HG02678 (cell line): ENCODE measurements at regions not wholly inside any gene's neighbourhood (a gene's known extent, or its start where the extent isn't known, plus 50 kb on each side); places are given as distances from the start of the nearest gene placed in this dataset.
"Not testable (repeated sequence)": the region's sequence is repeated elsewhere in the genome, so short reads cannot be mapped to it uniquely, and the experiment has no call there.

Experiments used
- ATAC-seq: cut with Tn5 transposase; IDR thresholded peaks from one replicate; pipeline ENCODE4 v1.9.1; 2021; ENCODE audit warnings: mild to moderate bottlenecking, moderate library complexity; ENCODE audit not compliant: unreplicated experiment

DNA sequence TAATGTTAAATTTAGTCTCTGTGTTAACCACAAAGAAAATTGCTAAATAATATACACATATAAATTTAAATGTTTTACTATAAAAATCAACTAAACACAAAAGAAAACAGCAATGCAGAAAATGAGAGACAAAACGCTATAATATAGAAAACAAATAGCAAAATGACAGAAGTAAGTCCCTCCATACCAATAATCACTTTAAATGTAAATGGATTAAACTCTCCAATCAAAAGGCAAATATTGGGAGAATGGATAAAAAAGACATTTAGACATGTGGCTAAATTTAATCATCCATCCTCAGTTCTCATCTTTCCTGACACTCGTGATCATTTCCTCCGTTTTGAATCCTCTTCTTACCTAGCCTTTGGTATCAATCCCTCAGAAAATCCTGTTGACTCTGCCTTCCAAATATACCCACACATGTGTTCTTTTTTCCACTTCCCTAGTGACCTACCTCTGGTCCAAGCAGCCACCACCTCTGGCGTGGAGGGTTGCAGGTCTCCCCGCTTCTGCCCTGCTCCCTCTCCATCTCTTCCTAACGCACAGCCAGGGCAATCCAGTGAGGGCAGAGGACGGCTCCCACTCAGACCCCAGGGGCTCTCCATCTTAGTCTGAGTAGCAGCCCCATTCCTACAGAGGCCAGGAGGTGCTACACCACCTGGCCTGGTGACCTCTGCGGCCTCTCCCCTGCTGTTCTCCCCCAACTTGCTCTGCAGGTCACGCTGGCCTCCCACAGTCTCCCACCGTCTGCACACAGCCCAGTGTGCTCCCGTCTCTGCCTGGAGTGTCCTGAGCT lies 149.2 kb downstream of the RNASET2 start:
- ATAC-seq: no peak

DNA sequence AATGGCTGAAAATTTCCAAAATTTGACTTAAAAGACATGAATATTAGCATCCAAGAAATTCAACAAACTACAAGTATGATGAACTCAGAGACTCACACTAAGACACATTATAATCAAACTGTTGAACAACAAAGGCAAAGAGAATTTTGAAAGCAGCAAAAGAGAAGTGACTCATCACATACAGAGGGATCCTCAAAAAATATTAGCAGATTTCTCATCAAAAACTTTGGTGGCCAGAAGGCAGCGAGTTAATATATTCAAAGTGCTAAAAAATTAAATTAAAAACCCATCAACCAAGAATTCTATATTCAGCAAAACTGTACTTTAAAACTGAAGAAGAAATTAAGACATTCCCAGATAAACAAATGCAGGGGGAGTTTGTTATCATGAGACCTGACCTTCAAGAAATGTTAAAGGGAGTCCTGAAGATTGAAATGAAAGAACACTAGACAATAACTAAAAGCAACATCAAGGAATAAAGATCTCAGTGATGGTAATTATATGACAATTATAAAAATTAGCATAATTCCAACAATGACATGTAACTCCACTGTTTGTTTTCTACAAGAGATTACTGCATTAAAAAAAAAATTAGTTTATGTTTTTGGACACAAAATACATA lies 150.0 kb downstream of the RNASET2 start:
- no peak for ATAC-seq

GRCh38 chr6:166803471-166803870 lies 152.9 kb downstream of the RNASET2 start:
- no peak for ATAC-seq

- no peak for ATAC-seq
Measured at GRCh38 chr6:166802401-166802800, 153.9 kb downstream of the RNASET2 start.

DNA sequence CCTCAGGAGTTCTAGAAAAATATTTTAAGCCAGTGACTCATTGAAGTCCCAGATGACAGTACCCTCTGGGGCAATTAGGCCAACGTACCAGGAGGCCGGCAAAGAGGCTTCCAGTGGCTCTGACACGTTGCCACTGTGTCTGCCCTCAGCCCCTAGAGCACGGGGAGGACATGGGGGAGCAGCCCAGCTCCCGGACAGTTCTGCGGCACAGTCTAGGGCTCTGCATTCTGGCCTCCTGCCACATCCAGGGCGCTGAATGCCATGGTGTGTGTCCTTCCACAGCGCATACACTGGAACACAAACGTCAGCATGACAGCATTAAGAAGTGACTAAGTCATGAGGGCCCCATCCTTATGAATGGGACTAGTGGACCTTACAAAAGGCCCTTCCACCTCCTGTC lies 156.2 kb downstream of the RNASET2 start:
- ATAC-seq: no peak

DNA sequence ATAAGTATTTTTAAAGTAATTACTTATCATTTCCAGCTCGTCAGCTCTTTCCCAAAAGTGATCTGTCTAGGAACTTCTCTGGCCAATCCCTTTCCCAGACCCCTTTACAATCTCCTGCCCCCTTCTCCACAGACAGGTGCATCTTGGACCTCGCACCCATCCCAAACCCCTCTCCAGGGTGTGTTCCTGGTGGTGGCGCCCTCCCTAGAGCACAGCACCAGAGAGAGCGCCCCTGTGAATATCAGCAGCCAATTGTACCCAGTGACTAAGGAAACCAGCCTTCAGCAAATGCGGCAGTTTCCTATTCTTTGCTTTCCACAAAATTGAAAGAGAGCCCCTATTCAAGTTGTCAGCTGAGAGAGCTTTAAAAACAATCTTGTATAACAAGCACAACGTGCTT lies 157.7 kb downstream of the RNASET2 start:
- no peak for ATAC-seq

DNA sequence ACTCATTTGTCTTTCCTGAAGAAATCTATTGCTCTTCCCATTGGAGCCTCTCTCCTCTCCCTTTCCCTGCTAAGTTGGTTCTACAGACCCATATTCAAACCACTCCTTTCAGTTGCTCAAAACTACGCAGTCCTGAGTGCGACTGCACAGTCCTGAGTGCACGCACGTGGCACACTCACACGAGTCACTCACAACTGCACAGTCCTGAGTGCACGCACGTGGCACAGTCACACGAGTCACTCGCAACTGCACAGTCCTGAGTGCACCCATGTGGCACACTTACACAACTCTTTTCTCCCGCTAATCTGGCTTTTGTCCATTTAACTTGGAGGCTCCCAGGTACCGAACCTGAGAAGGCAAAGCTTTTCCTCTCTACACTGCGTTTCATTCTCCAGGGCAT lies 159.7 kb downstream of the RNASET2 start:
- no peak for ATAC-seq

- no peak for ATAC-seq
Measured at GRCh38 chr6:166795879-166796278, 160.5 kb downstream of the RNASET2 start.

DNA sequence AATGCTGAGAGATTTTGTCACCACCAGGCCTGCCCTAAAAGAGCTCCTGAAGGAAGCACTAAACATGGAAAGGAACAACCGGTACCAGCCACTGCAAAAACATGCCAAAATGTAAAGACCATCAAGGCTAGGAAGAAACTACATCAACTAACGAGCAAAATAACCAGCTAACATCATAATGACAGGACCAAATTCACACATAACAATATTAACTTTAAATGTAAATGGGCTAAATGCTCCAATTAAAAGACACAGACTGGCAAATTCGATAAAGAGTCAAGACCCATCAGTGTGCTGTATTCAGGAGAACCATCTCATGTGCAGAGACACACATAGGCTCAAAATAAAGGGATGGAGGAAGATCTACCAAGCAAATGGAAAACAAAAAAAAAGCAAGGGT lies 163.8 kb upstream of the RPS6KA2 start:
- ATAC-seq: not testable (repeated sequence)

DNA sequence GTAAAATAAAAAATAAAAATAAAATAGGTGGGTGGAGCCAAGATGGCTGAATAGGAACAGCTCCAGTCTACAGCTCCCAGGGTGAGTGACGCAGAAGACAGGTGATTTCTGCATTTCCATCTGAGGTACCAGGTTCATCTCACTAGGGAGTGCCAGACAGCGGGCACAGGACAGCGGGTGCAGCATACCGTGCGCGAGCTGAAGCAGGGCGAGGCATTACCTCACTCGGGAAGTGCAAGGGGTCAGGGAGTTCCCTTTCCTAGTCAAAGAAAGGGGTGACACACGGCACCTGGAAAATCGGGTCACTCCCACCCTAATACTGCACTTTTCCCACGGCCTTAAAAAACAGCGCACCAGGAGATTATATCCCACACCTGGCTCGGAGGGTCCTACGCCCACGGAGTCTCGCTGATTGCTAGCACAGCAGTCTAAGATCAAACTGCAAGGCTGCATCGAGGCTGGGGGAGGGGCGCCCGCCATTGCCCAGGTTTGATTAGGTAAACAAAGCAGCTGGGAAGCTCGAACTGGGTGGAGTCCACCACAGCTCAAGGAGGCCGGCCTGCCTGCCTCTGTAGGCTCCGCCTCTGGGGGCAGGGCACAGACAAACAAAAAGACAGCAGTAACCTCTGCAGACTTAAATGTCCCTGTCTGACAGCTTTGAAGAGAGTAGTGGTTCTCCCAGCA lies 161.9 kb upstream of the RPS6KA2 start:
- ATAC-seq: not testable (repeated sequence)

- ATAC-seq: no peak
Measured at GRCh38 chr6:166786704-166787293, 159.7 kb upstream of the RPS6KA2 start.

DNA sequence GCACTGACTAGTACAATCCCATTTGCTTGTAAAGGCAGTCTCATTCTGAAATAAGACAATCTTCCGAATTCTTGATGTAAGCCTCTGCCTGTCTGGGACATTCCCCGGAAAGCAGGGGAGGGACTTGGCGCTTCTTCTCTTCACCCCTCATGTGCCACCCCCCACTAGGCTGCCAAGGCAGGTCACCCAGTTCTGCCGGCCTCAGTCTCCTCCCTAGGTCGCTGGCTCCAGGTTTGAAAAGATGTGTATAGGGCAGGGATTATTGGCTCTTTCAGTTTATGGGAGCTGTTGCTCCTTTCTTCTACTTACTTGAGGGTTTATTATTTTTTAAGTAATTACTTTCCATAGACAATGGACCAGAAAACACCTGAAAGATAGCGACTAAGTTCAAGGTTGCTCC lies 158.1 kb upstream of the RPS6KA2 start:
- no peak for ATAC-seq

GRCh38 chr6:166784691-166785090 lies 157.6 kb upstream of the RPS6KA2 start:
- no peak for ATAC-seq

DNA sequence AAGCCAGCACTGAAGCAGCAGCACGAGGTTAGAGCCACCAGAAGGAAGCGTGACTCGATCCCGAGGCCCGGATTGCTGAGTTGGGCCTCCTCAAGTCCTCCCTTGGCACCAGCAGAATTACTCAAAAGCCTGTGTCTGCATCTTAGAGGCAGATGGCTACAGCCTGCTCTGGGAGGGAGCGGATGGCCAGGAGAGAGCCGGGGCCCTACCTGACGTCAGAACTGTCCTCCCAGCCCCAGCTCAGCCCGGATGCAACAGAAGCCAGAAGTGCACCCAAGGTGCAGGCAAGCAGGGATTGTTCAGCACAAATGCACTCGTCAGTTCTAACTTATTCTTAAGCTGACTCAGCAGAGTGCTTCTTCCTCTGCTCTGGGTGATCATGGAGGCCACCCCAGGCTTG lies 155.5 kb upstream of the RPS6KA2 start:
- ATAC-seq: no peak

DNA sequence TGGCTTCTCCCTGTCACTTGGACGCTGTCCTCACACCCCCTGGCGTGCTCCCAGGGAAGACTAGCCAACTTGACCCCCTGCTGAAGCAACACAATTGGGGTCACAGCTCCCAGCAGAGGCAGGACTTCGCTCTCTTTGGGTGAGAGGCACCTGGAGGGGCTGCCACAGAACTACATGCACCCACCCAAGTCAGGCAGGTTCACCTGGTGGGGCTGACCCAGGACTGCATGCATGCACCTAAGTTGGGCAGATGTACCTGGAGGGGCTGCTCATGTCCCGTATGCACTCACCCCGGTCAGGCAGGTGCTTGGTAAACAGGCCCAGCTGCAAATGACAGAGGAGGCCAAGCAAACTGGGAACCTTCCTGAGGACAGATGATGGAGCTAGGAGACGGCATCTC lies 154.3 kb upstream of the RPS6KA2 start:
- ATAC-seq: no peak

GRCh38 chr6:166779963-166780683 lies 153.1 kb upstream of the RPS6KA2 start:
- ATAC-seq: no peak

- no peak for ATAC-seq
Measured at GRCh38 chr6:166779381-166779780, 152.3 kb upstream of the RPS6KA2 start.

GRCh38 chr6:166778776-166779175 lies 151.7 kb upstream of the RPS6KA2 start:
- ATAC-seq: no peak

GRCh38 chr6:166778046-166778445 lies 151.0 kb upstream of the RPS6KA2 start:
- ATAC-seq: no peak

DNA sequence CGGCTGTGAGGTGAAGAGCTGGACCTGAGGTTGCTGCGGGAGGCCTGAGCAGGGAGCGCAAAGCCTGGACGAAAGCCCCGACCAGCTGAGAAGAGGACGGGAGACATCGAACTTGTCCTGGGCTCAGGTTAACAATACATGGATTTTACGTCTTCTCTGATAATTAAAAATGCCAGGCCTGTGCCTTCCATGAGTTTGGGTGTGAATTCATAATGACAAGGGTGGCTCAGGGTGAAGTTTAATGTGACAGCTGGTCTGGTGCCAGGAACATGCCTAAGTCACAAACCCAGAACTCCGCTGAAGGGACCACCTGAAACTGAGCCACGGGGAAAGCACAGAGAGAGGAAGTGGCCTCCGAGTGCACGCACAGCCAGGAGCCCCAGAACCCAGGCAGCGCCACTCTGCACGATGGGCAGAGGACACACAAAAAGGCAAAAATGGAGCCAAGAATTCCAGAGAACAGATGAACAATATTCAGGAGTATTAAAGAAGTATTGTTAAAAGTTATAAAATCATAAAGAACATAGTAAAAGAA lies 150.1 kb upstream of the RPS6KA2 start:
- no peak for ATAC-seq

GRCh38 chr6:166776571-166776970 lies 149.5 kb upstream of the RPS6KA2 start:
- ATAC-seq: no peak
